Ovary (tissue), 7 donors: ENCODE measurements at regions not wholly inside any gene's neighbourhood (a gene's known extent, or its start where the extent isn't known, plus 50 kb on each side); places are given as distances from the start of the nearest gene placed in this dataset.

ENCODE experiments used
- DNase-seq, 5 donors: peaks; one replicate each; pipeline ENCODE4 v3.0.0-alpha.2; 2019 to 2020
- H3K27ac ChIP-seq, 2 donors: fragments of 200-600 bp; one replicate each; pipeline versions ENCODE4 v1.5.1 to v1.8.0; 2019 to 2022
- H3K27me3 ChIP-seq: fragments of 200-600 bp; one replicate; pipeline ENCODE4 v1.8.0; 2022
- H3K36me3 ChIP-seq: fragments of 200-600 bp; sonication (generic); one replicate; pipeline ENCODE4 v1.5.1; 2019
- H3K4me1 ChIP-seq: one replicate; pipeline ENCODE4 v1.8.1; 2013; ENCODE audit warnings: mild to moderate bottlenecking, moderate library complexity; ENCODE audit not compliant: insufficient read depth
- H3K4me3 ChIP-seq: fragments of 200-600 bp; sonication (generic); one replicate; pipeline ENCODE4 v1.5.1; 2017
- H3K9me3 ChIP-seq, 2 donors: fragments of 200-600 bp in 1 of 2; sonication (generic) in 1 of 2; one replicate each; pipeline versions ENCODE4 v1.5.1 to v1.8.1; 2013 to 2019; ENCODE audit warnings: mild to moderate bottlenecking in 1 of 2, moderate library complexity in 1 of 2
- EP300 ChIP-seq: sonication (generic); formaldehyde crosslinking; IDR thresholded peaks from one replicate; pipeline ENCODE4 v1.6.1; 2017; ENCODE audit warnings: antibody characterized with exemption
- POLR2A ChIP-seq: fragments of 450-650 bp; IDR thresholded peaks from one replicate; pipeline ENCODE4 v1.6.1; 2017; ENCODE audit warnings: antibody characterized with exemption, mild to moderate bottlenecking, moderate library complexity
- WGBS, 3 donors: extraction: QIAGEN DNeasy Blood & Tissue Kit in 1 of 3; methylation state at CpG; one replicate each; pipeline versions ENCODE4 v1.1.5 to v1.1.7; 2013 to 2017; 5-methylcytosine and 5-hydroxymethylcytosine counted together
- intact Hi-C, 4 donors: fragments of 100-400 bp; cut with DNase I; formaldehyde crosslinking; loops; one replicate each; pipeline versions ENCODE4 v1.11.0 to v1.15.1; 2022 to 2023
- TF ChIP-seq, protein P1 (sequence below), 3 donors: fragments of 450-650 bp in 2 of 3; fragments of 200-600 bp in 1 of 3; IDR thresholded peaks; one replicate each; pipeline versions ENCODE4 v1.5.1 to v1.8.0; 2016 to 2022; ENCODE audit warnings: antibody characterized with exemption in 3 of 3, mild to moderate bottlenecking in 1 of 3
- donor health status: DM: no; HTN: no; CAD: no; lungs with moderate emphysema.
- donor health status: DM: no; HTN: no; CAD: no.
- donor health status: Bipolar disorder and iron deficiency.
- donor health status: DM: no; HTN: no; CAD: no.
- donor health status: DM: yes; HTN: yes; CAD: no.

- no peaks in the 10 kb centered on the region for H3K9me3 ChIP-seq
- H3K4me3 ChIP-seq, result no peak overlapping the region
- no peaks in the 10 kb centered on the region for H3K4me1 ChIP-seq
- no peak overlapping the region for H3K27ac ChIP-seq
- intact Hi-C loops, result no loop called here
- no peaks in the 10 kb centered on the region for H3K36me3 ChIP-seq
- no peak for DNase-seq
- H3K27me3 ChIP-seq, result no peaks in the 10 kb centered on the region
- TF ChIP-seq EP300, result no peak
- 40 to 54% (median 50%) methylated on average over 1 of the region's 1 CpG for WGBS, 3 donors
Observed at GRCh38 chr2:221653182-221653581, 81.1 kb upstream of the EPHA4 start.

GRCh38 chr2:221649051-221649775 lies 77.1 kb upstream of the EPHA4 start:
- 44 to 56% (median 50%) methylated on average over 5 of the region's 5 CpGs for WGBS, 3 donors

DNA sequence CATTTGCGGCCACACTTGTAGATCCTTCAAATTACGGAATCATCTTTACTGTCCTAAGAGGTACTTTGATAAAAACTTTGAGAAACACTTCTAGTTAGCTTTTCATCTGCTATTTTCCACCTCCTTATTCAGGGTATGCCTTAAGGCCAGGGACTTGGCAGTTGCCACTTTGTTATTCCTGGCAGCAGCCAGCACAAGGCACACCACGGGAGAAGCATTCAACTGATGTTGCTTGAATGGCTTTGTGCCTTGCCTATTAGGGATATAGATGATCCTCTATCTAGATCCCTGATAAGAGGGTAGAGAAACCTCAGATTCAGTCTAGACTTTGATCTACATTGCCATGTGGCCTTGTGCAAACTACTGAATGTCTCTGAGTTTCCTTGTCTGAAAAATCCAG lies 70.3 kb upstream of the EPHA4 start:
- no peaks in the 10 kb centered on the region for H3K9me3 ChIP-seq
- no peaks in the 10 kb centered on the region for H3K36me3 ChIP-seq
- H3K4me1 ChIP-seq, result no peaks in the 10 kb centered on the region
- intact Hi-C loops, result no loop called here
- TF ChIP-seq, protein P1, sequence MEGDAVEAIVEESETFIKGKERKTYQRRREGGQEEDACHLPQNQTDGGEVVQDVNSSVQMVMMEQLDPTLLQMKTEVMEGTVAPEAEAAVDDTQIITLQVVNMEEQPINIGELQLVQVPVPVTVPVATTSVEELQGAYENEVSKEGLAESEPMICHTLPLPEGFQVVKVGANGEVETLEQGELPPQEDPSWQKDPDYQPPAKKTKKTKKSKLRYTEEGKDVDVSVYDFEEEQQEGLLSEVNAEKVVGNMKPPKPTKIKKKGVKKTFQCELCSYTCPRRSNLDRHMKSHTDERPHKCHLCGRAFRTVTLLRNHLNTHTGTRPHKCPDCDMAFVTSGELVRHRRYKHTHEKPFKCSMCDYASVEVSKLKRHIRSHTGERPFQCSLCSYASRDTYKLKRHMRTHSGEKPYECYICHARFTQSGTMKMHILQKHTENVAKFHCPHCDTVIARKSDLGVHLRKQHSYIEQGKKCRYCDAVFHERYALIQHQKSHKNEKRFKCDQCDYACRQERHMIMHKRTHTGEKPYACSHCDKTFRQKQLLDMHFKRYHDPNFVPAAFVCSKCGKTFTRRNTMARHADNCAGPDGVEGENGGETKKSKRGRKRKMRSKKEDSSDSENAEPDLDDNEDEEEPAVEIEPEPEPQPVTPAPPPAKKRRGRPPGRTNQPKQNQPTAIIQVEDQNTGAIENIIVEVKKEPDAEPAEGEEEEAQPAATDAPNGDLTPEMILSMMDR (IDR thresholded peaks at IDR 0.05), result no peak
- no peak for TF ChIP-seq POLR2A
- TF ChIP-seq EP300, result no peak
- 87 to 93% (median 93%) methylated on average over 3 of the region's 3 CpGs for WGBS, 3 donors
- H3K27me3 ChIP-seq, result no peaks in the 10 kb centered on the region
- DNase-seq, result no peak
- no peak overlapping the region for H3K27ac ChIP-seq
- no peak overlapping the region for H3K4me3 ChIP-seq

More at GRCh38 chr2:221649051-221649775, 77.1 kb upstream of the EPHA4 start:
- Histone ChIP-seq H3K4me1 (no peaks in the 10 kb centered on the region), H3K27me3 (no peaks in the 10 kb centered on the region), H3K27ac (no peak overlapping the region), H3K9me3 (no peaks in the 10 kb centered on the region), H3K4me3 (no peak overlapping the region), H3K36me3 (no peaks in the 10 kb centered on the region)
- intact Hi-C loops, result no loop called here
- TF ChIP-seq POLR2A, result no peak
- TF ChIP-seq, protein P1 (IDR thresholded peaks at IDR 0.05), result no peak
- peak in 2 of 5 donors; percentile 13 to 40 for DNase-seq

GRCh38 chr2:221641181-221641871 lies 69.2 kb upstream of the EPHA4 start:
- Histone ChIP-seq H3K27ac (no peak overlapping the region), H3K9me3 (no peaks in the 10 kb centered on the region), H3K36me3 (no peaks in the 10 kb centered on the region), H3K27me3 (no peaks in the 10 kb centered on the region), H3K4me3 (no peak overlapping the region), H3K4me1 (no peaks in the 10 kb centered on the region)
- TF ChIP-seq, protein P1 (IDR thresholded peaks at IDR 0.05), result no peak
- TF ChIP-seq POLR2A (no peak), EP300 (no peak)
- intact Hi-C loops, result no loop called here
- DNase-seq, result no peak
- WGBS, 3 donors, result 93 to 95% (median 94%) methylated on average over 13 of the region's 13 CpGs

DNA sequence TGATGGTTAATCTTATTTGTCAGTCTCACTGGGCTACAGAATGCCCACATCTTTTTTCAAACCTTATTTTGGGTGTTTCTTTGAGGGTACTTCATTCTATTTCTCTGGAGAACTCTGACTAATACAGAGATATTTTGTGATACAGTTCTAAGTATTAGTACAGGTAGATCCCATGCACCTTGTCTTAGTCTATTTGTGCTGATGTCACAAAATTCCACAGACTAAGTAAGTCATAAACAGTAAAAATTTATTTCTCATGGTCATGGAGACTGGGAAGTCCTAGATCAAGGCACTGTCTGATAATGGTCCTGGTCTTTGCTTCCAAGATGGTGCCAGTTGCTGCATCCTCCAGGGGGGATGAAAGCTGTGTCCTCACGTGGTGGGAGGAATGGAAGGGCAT lies 68.6 kb upstream of the EPHA4 start:
- Histone ChIP-seq H3K27ac (no peak overlapping the region), H3K27me3 (no peaks in the 10 kb centered on the region), H3K36me3 (no peaks in the 10 kb centered on the region), H3K4me1 (no peaks in the 10 kb centered on the region), H3K4me3 (no peak overlapping the region), H3K9me3 (no peaks in the 10 kb centered on the region)
- intact Hi-C loops, result no loop called here
- DNase-seq, result no peak
- no peak for TF ChIP-seq EP300
- TF ChIP-seq POLR2A, result no peak
- TF ChIP-seq, protein P1 (IDR thresholded peaks at IDR 0.05), result no peak
- WGBS, 3 donors, result 88 to 90% (median 89%) methylated on average over 1 of the region's 1 CpG
